ENCODE measurements at regions not wholly inside any gene's neighbourhood (a gene's known extent, or its start where the extent isn't known, plus 50 kb on each side); places are given as distances from the start of the nearest gene placed in this dataset.

GRCh38 chr20:6954219-6954618 lies 186.7 kb downstream of the BMP2 start:
- Mint-ChIP-seq H3K27me3 (ENCODE audit: low read depth in 2 of 2) (no peaks in the 10 kb centered on the region), H3K9me3 (peaks cover 0 to 7% of the 10 kb centered on the region in 2 donors), H3K4me3 (no peak overlapping the region), H3K27ac (no peak overlapping the region), H3K36me3 (peaks cover 6% of the 10 kb centered on the region), H3K4me1 (no peaks in the 10 kb centered on the region)
- H3K4me1 ChIP-seq (ENCODE audit: control insufficient read depth, insufficient read depth, low read length) = no peaks in the 10 kb centered on the region
- TF ChIP-seq CTCF (IDR thresholded peaks at IDR 0.05) = no peak
- intact Hi-C loops (cut with micrococcal nuclease) = no loop called here
- H3K9me3 ChIP-seq (ENCODE audit: control insufficient read depth, insufficient read depth, low read length) = peaks cover 5% of the 10 kb centered on the region
- no peaks in the 10 kb centered on the region for H3K36me3 ChIP-seq (ENCODE audit: control insufficient read depth, insufficient read depth, low read length)
- ATAC-seq = no peak
- WGBS (ENCODE audit: insufficient coverage) = 79% methylated on average over 2 of the region's 2 CpGs
- H3K27me3 ChIP-seq (ENCODE audit: control insufficient read depth, insufficient read depth, low read length) = no peaks in the 10 kb centered on the region
- H3K27ac ChIP-seq (ENCODE audit: low read length) = no peak overlapping the region
- DNase-seq = no peak
- H3K4me3 ChIP-seq (ENCODE audit: low read length) = no peak overlapping the region

GRCh38 chr20:6956056-6956455 lies 188.6 kb downstream of the BMP2 start:
- H3K36me3 ChIP-seq (ENCODE audit: control insufficient read depth, insufficient read depth, low read length) = no peaks in the 10 kb centered on the region
- H3K4me1 ChIP-seq (ENCODE audit: control insufficient read depth, insufficient read depth, low read length) = no peaks in the 10 kb centered on the region
- H3K9me3 ChIP-seq (ENCODE audit: control insufficient read depth, insufficient read depth, low read length) = peaks cover 5% of the 10 kb centered on the region
- 91% methylated on average over 1 of the region's 2 CpGs for WGBS (ENCODE audit: insufficient coverage)
- no peak overlapping the region for H3K4me3 Mint-ChIP-seq
- no peak overlapping the region for H3K27ac ChIP-seq (ENCODE audit: low read length)
- peaks cover 2 to 5% of the 10 kb centered on the region in 2 donors for H3K9me3 Mint-ChIP-seq
- TF ChIP-seq CTCF (IDR thresholded peaks at IDR 0.05) = no peak
- DNase-seq (no peak), ATAC-seq (no peak)
- intact Hi-C loops (cut with micrococcal nuclease) = no loop called here
- no peak overlapping the region for H3K4me3 ChIP-seq (ENCODE audit: low read length)
- no peaks in the 10 kb centered on the region for H3K36me3 Mint-ChIP-seq
- H3K27me3 Mint-ChIP-seq (ENCODE audit: low read depth in 2 of 2) = no peaks in the 10 kb centered on the region
- no peaks in the 10 kb centered on the region for H3K27me3 ChIP-seq (ENCODE audit: control insufficient read depth, insufficient read depth, low read length)
- H3K27ac Mint-ChIP-seq = no peak overlapping the region
- no peaks in the 10 kb centered on the region for H3K4me1 Mint-ChIP-seq

- Mint-ChIP-seq H3K9me3 (peaks cover 2% of the 10 kb centered on the region in 2 donors), H3K4me3 (no peak overlapping the region), H3K27ac (no peak overlapping the region), H3K27me3 (ENCODE audit: low read depth in 2 of 2) (no peaks in the 10 kb centered on the region), H3K4me1 (no peaks in the 10 kb centered on the region), H3K36me3 (no peaks in the 10 kb centered on the region)
- DNase-seq (no peak), ATAC-seq (no peak)
- H3K4me1 ChIP-seq (ENCODE audit: control insufficient read depth, insufficient read depth, low read length) = no peaks in the 10 kb centered on the region
- no peak overlapping the region for H3K4me3 ChIP-seq (ENCODE audit: low read length)
- peaks cover 3% of the 10 kb centered on the region for H3K9me3 ChIP-seq (ENCODE audit: control insufficient read depth, insufficient read depth, low read length)
- no peaks in the 10 kb centered on the region for H3K27me3 ChIP-seq (ENCODE audit: control insufficient read depth, insufficient read depth, low read length)
- whole genome bisulfite sequencing (ENCODE audit: insufficient coverage) = 78% methylated on average over 4 of the region's 5 CpGs
- no peaks in the 10 kb centered on the region for H3K36me3 ChIP-seq (ENCODE audit: control insufficient read depth, insufficient read depth, low read length)
- intact Hi-C loops (cut with micrococcal nuclease) = no loop called here
- H3K27ac ChIP-seq (ENCODE audit: low read length) = no peak overlapping the region
- TF ChIP-seq CTCF (IDR thresholded peaks at IDR 0.05) = no peak
Measured at GRCh38 chr20:6956574-6956973, 189.1 kb downstream of the BMP2 start.

GRCh38 chr20:6959900-6960312 lies 192.4 kb downstream of the BMP2 start:
- 62% methylated on average over 2 of the region's 3 CpGs for WGBS (ENCODE audit: insufficient coverage)
- H3K27ac Mint-ChIP-seq = no peak overlapping the region

More at GRCh38 chr20:6959900-6960312, 192.4 kb downstream of the BMP2 start:
- Mint-ChIP-seq H3K36me3 (no peaks in the 10 kb centered on the region), H3K4me3 (no peak overlapping the region), H3K9me3 (peaks cover 0 to 2% of the 10 kb centered on the region in 2 donors), H3K27me3 (ENCODE audit: low read depth in 2 of 2) (no peaks in the 10 kb centered on the region), H3K4me1 (no peaks in the 10 kb centered on the region)
- Histone ChIP-seq H3K4me3 (ENCODE audit: low read length) (no peak overlapping the region), H3K27me3 (ENCODE audit: control insufficient read depth, insufficient read depth, low read length) (no peaks in the 10 kb centered on the region), H3K27ac (ENCODE audit: low read length) (no peak overlapping the region), H3K4me1 (ENCODE audit: control insufficient read depth, insufficient read depth, low read length) (no peaks in the 10 kb centered on the region), H3K36me3 (ENCODE audit: control insufficient read depth, insufficient read depth, low read length) (no peaks in the 10 kb centered on the region), H3K9me3 (ENCODE audit: control insufficient read depth, insufficient read depth, low read length) (no peaks in the 10 kb centered on the region)
- DNase-seq (no peak), ATAC-seq (no peak)
- TF ChIP-seq CTCF (IDR thresholded peaks at IDR 0.05) = no peak
- intact Hi-C loops (cut with micrococcal nuclease) = no loop called here

Measured in natural killer cell (primary cell).